MM.1S (cell line): ENCODE measurements at regions not wholly inside any gene's neighbourhood (a gene's known extent, or its start where the extent isn't known, plus 50 kb on each side); places are given as distances from the start of the nearest gene placed in this dataset.

Experiments
- DNase-seq: peaks from one replicate; pipeline ENCODE4 v3.0.0-alpha.2; 2015
- H2AFZ ChIP-seq: fragments of 300-600 bp; sonication (generic); 2 replicates; pipeline ENCODE4 v1.6.0; 2016; ENCODE audit warnings: antibody characterized with exemption, low read length
- H3F3A ChIP-seq: fragments of 300-600 bp; sonication (generic); 2 replicates; pipeline ENCODE4 v1.6.1; 2016; ENCODE audit warnings: mild to moderate bottlenecking, antibody characterized with exemption, low read length, moderate library complexity, mixed read lengths; ENCODE audit not compliant: insufficient read depth
- H3K27ac ChIP-seq: fragments of 300-600 bp; sonication (generic); 2 replicates; pipeline ENCODE4 v1.5.1; 2016; ENCODE audit warnings: mild to moderate bottlenecking, low read length
- H3K27me3 ChIP-seq: fragments of 300-600 bp; sonication (generic); replicated peaks from 2 replicates; pipeline ENCODE4 v1.6.0; 2016; ENCODE audit warnings: low read length; ENCODE audit not compliant: insufficient read depth
- H3K36me3 ChIP-seq: fragments of 300-600 bp; sonication (generic); replicated peaks from 2 replicates; pipeline ENCODE4 v1.6.1; 2016; ENCODE audit warnings: mild to moderate bottlenecking, low read length, mixed read lengths; ENCODE audit not compliant: insufficient read depth
- H3K4me1 ChIP-seq: fragments of 300-600 bp; sonication (generic); 2 replicates; pipeline ENCODE4 v1.6.1; 2016; ENCODE audit warnings: low read length, mixed read lengths
- H3K4me2 ChIP-seq: fragments of 300-600 bp; sonication (generic); 2 replicates; pipeline ENCODE4 v1.6.0; 2016; ENCODE audit warnings: low read depth, low read length
- H3K4me3 ChIP-seq: fragments of 300-600 bp; sonication (generic); 2 replicates; pipeline ENCODE4 v1.5.1; 2016; ENCODE audit warnings: low read length, mixed read lengths
- H3K79me2 ChIP-seq: fragments of 300-600 bp; sonication (generic); 2 replicates; pipeline ENCODE4 v1.6.1; 2016; ENCODE audit warnings: mixed run types, low read length, mixed read lengths
- H3K9ac ChIP-seq: fragments of 300-600 bp; sonication (generic); 2 replicates; pipeline ENCODE4 v1.6.1; 2016; ENCODE audit warnings: low read length, mixed read lengths
- H3K9me2 ChIP-seq: fragments of 300-600 bp; sonication (generic); replicated peaks from 2 replicates; pipeline ENCODE4 v1.6.1; 2016; ENCODE audit warnings: mild to moderate bottlenecking, low read length, mixed read lengths; ENCODE audit not compliant: insufficient read depth
- H3K9me3 ChIP-seq: fragments of 300-600 bp; sonication (generic); replicated peaks from 2 replicates; pipeline ENCODE4 v1.6.1; 2016; ENCODE audit warnings: mild to moderate bottlenecking, low read length, mixed read lengths; ENCODE audit not compliant: insufficient read depth
- H4K20me1 ChIP-seq: fragments of 300-600 bp; sonication (generic); 2 replicates; pipeline ENCODE4 v1.6.1; 2016; ENCODE audit warnings: mild to moderate bottlenecking, low read length, moderate library complexity, mixed read lengths; ENCODE audit not compliant: insufficient read depth
- EZH2 ChIP-seq: fragments of 300-600 bp; sonication (generic); optimal IDR thresholded peaks from 2 replicates; pipeline ENCODE3; 2017; ENCODE audit warnings: low read depth, mild to moderate bottlenecking, antibody characterized with exemption, low read length, mixed read lengths
- EZH2phosphoT487 ChIP-seq: fragments of 300-600 bp; sonication (generic); IDR thresholded peaks from 2 replicates; pipeline ENCODE4 v1.6.1; 2018; ENCODE audit warnings: antibody characterized with exemption, low read length
- TF ChIP-seq, protein P1 (sequence below): fragments of 300-600 bp; sonication (generic); IDR thresholded peaks from 2 replicates; pipeline ENCODE4 v1.5.1; 2016; ENCODE audit warnings: antibody characterized with exemption, low read length, mixed read lengths

DNA sequence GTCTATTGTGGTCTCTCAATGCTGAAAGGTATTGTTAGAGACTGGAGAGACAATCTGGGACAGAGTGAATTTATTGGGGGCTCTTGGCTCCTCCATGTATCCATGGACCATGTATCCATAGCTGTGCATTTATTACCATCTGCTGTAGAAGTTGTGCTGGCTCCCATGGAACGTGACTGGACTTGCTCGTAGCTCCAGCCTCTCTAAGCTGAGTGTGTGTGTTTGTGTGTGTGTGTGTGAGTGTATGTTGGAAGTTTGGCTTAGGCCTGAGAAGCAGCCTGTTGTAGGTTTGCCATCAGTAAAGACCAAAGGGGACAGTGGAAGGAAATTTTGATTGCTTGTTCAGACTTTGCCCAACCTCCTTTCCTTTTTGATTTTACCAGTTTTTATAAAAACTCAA, 105.7 kb upstream of the USP24 start:
- DNase-seq = no peak
- Histone ChIP-seq H2AFZ (no peak overlapping the region), H3K9ac (no peak overlapping the region), H3K9me3 (no peaks in the 10 kb centered on the region), H3K4me2 (no peak overlapping the region), H3K4me3 (no peak overlapping the region), H3K27me3 (no peaks in the 10 kb centered on the region), H3K79me2 (no peaks in the 10 kb centered on the region), H3K27ac (no peak overlapping the region), H3K36me3 (no peaks in the 10 kb centered on the region), H3K9me2 (no peaks in the 10 kb centered on the region), H4K20me1 (no peaks in the 10 kb centered on the region), H3F3A (no peaks in the 10 kb centered on the region), H3K4me1 (no peaks in the 10 kb centered on the region)
- TF ChIP-seq, protein P1, sequence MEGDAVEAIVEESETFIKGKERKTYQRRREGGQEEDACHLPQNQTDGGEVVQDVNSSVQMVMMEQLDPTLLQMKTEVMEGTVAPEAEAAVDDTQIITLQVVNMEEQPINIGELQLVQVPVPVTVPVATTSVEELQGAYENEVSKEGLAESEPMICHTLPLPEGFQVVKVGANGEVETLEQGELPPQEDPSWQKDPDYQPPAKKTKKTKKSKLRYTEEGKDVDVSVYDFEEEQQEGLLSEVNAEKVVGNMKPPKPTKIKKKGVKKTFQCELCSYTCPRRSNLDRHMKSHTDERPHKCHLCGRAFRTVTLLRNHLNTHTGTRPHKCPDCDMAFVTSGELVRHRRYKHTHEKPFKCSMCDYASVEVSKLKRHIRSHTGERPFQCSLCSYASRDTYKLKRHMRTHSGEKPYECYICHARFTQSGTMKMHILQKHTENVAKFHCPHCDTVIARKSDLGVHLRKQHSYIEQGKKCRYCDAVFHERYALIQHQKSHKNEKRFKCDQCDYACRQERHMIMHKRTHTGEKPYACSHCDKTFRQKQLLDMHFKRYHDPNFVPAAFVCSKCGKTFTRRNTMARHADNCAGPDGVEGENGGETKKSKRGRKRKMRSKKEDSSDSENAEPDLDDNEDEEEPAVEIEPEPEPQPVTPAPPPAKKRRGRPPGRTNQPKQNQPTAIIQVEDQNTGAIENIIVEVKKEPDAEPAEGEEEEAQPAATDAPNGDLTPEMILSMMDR = no peak
- TF ChIP-seq EZH2 = no peak
- no peak for TF ChIP-seq EZH2phosphoT487

- Histone ChIP-seq H3K9me3 (no peaks in the 10 kb centered on the region), H3K27ac (no peak overlapping the region), H3K9ac (no peak overlapping the region), H3K27me3 (no peaks in the 10 kb centered on the region), H3K4me3 (no peak overlapping the region), H3F3A (no peaks in the 10 kb centered on the region), H2AFZ (no peak overlapping the region), H3K9me2 (no peaks in the 10 kb centered on the region), H3K36me3 (no peaks in the 10 kb centered on the region), H4K20me1 (no peaks in the 10 kb centered on the region), H3K4me2 (no peak overlapping the region), H3K79me2 (no peaks in the 10 kb centered on the region), H3K4me1 (no peaks in the 10 kb centered on the region)
- DNase-seq = no peak
- TF ChIP-seq, protein P1 = no peak
- no peak for TF ChIP-seq EZH2
- no peak for TF ChIP-seq EZH2phosphoT487
Measured at GRCh38 chr1:55318116-55318817, 103.1 kb upstream of the USP24 start.

GRCh38 chr1:55317673-55318072, 102.5 kb upstream of the USP24 start:
- no peak overlapping the region for H3K9ac ChIP-seq
- H3K4me2 ChIP-seq = no peak overlapping the region
- no peak overlapping the region for H3K27ac ChIP-seq

More at GRCh38 chr1:55317673-55318072, 102.5 kb upstream of the USP24 start:
- DNase-seq = no peak
- Histone ChIP-seq H3K9me2 (no peaks in the 10 kb centered on the region), H3F3A (no peaks in the 10 kb centered on the region), H3K9me3 (no peaks in the 10 kb centered on the region), H4K20me1 (no peaks in the 10 kb centered on the region), H3K79me2 (no peaks in the 10 kb centered on the region), H3K27me3 (no peaks in the 10 kb centered on the region), H3K4me3 (no peak overlapping the region), H3K36me3 (no peaks in the 10 kb centered on the region), H2AFZ (no peak overlapping the region), H3K4me1 (no peaks in the 10 kb centered on the region)
- TF ChIP-seq, protein P1 = no peak
- no peak for TF ChIP-seq EZH2phosphoT487
